GM19452 (cell line): ENCODE measurements at regions not wholly inside any gene's neighbourhood (a gene's known extent, or its start where the extent isn't known, plus 50 kb on each side); places are given as distances from the start of the nearest gene placed in this dataset.

ENCODE experiments used
- ATAC-seq: cut with Tn5 transposase; IDR thresholded peaks from one replicate; pipeline ENCODE4 v1.9.1; 2021; ENCODE audit not compliant: unreplicated experiment

- no peak for ATAC-seq
Measured at GRCh38 chr6:144797881-144798589, 512.9 kb downstream of the UTRN start.

GRCh38 chr6:144804246-144804790 lies 519.2 kb downstream of the UTRN start:
- ATAC-seq = no peak

GRCh38 chr6:144805049-144805448 lies 519.9 kb downstream of the UTRN start:
- no peak for ATAC-seq

- ATAC-seq = no peak
Measured at GRCh38 chr6:144806222-144806621, 521.1 kb downstream of the UTRN start.

- no peak for ATAC-seq
Measured at GRCh38 chr6:144809120-144809519, 524.0 kb downstream of the UTRN start.

GRCh38 chr6:144809969-144810368 lies 524.8 kb downstream of the UTRN start:
- no peak for ATAC-seq

GRCh38 chr6:144811140-144811539 lies 526.0 kb downstream of the UTRN start:
- no peak for ATAC-seq

GRCh38 chr6:144816936-144817335 lies 531.8 kb downstream of the UTRN start:
- no peak for ATAC-seq

- ATAC-seq = no peak
Measured at GRCh38 chr6:144820270-144820669, 535.1 kb downstream of the UTRN start.

- no peak for ATAC-seq
Measured at GRCh38 chr6:144823131-144823530, 538.0 kb downstream of the UTRN start.

GRCh38 chr6:144824018-144824417 lies 538.9 kb downstream of the UTRN start:
- no peak for ATAC-seq

- no peak for ATAC-seq
Measured at GRCh38 chr6:144834426-144835038, 549.4 kb downstream of the UTRN start.

GRCh38 chr6:144835322-144835973 lies 550.3 kb downstream of the UTRN start:
- no peak for ATAC-seq

GRCh38 chr6:144840619-144841018 lies 555.5 kb downstream of the UTRN start:
- ATAC-seq = no peak

GRCh38 chr6:144843701-144844100 lies 558.6 kb downstream of the UTRN start:
- ATAC-seq = no peak

GRCh38 chr6:144844596-144844995 lies 559.5 kb downstream of the UTRN start:
- no peak for ATAC-seq

GRCh38 chr6:144845186-144845585 lies 560.1 kb downstream of the UTRN start:
- no peak for ATAC-seq

GRCh38 chr6:144847916-144848315 lies 562.8 kb downstream of the UTRN start:
- no peak for ATAC-seq

GRCh38 chr6:144849920-144850319 lies 564.8 kb downstream of the UTRN start:
- no peak for ATAC-seq

- no peak for ATAC-seq
Measured at GRCh38 chr6:144853603-144854002, 568.5 kb downstream of the UTRN start.

- no peak for ATAC-seq
Measured at GRCh38 chr6:144854654-144855053, 569.5 kb downstream of the UTRN start.

- ATAC-seq = no peak
Measured at GRCh38 chr6:144855375-144855774, 570.2 kb downstream of the UTRN start.
